HG03025 (cell line): ENCODE measurements at regions not wholly inside any gene's neighbourhood (a gene's known extent, or its start where the extent isn't known, plus 50 kb on each side); places are given as distances from the start of the nearest gene placed in this dataset.
"Not testable (repeated sequence)": the region's sequence is repeated elsewhere in the genome, so short reads cannot be mapped to it uniquely, and the experiment has no call there.

Experiments used
- ATAC-seq: cut with Tn5 transposase; IDR thresholded peaks from one replicate; pipeline ENCODE4 v1.9.1; 2021; ENCODE audit warnings: mild to moderate bottlenecking, moderate library complexity; ENCODE audit not compliant: unreplicated experiment, low FRiP score

DNA sequence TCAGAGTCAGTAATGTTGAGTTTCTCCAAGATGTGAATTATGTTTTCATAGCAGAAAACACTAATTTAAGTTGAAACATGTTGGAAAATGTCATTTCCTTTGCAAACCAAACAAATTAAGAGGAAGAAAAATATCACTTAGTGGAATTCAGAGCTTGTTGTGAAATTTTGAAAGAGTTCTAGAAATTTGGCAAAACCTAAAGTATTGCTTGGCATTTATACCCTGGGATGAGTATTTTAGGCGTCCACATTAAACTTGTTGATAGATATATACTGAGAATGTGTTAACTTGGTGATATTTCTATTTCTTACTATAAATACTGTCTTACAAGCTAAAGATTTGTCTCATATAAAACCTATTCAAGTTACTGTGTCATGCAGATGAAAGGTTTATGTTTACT lies 335.2 kb downstream of the NSUN3 start:
- no peak for ATAC-seq

DNA sequence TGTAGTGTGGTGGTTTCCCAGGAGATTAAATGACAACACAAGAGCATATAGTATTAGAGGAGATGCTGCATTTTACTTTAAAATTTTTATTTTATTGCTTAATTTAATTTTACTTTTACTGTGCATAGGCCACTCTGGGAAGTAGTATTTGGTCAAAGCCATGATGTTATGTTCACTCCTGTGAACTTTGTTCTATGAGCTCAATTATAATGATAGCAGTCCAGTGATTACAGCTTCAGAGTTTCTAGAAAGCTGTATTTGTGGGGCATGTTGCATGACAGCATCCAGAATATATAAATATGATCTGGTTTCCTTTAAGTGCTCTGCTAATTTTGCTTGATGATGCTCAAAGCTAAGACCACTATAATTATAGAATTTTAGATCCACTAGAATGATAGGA lies 338.6 kb downstream of the NSUN3 start:
- no peak for ATAC-seq

DNA sequence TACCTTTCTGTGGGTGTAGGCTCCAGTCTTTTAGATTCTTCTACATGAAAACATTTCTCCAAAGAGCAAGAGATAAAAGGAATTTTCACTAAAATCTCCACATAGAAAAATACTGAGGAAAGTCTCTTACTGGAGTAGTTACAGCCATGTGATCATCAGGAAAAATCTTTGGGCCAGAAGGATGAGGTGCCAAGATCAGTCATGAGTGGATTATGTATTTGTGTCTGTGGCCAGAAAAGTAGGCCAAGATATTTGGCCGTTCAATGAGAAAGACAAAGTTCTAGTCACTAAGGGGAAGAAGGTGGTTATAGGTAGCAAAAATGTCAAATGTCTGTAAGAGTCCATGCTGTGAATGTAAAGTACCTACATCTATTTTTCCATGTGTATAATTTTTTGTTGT lies 339.3 kb downstream of the NSUN3 start:
- ATAC-seq, result no peak

DNA sequence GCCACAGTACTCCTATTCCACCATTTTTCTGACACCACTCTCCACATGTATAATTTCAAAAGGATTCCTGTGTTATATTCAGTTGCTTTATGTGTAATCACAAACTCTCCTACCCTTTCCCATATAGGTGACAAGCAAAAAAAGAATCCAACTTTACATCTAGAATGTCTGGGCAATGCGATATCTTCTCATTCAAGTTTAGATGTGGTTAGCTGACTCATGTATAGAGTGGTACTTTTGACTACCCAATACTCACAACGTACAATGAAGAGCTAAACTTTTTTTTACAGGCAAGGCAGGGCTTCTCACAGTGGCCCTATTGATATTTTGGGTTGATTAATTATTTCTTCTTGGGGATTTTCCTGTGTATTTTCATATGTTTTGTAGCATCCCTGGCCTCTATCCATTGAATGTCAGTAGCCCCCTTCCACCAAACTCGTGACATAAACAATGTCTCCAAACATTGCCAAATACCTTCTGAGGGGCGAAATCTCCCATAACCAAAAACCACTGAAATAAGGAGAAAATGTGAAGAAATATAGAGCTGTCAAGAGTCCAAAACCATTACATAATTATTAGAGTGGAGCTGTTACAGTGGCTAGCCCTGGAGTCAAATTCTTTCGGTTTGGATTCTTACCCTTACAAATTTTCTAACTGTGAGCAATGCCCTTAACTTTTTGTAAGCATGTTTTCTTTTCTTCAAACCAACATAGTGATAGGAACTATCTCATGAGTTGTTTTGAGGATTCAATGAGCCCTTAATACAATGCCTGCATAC lies 342.6 kb downstream of the NSUN3 start:
- ATAC-seq, result no peak

DNA sequence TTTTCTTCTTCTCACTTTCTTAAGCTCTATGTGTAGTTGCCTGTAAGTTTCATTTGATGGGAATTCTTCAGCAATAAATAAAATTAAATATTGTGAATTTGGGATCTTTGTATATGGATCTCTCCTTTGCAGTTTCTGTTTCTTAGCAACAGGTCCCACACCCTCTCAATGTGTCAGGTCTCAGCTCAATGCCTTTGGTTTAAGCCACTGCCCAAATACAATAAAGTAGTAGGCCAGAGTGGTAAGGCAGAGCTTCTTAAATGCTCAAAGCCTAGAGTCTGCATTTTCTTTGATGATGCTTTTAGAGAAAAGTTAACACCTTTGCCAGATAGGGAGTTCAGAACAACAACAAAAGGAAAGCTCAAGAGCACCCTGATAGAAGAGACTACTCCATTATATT lies 343.7 kb downstream of the NSUN3 start:
- ATAC-seq, result no peak

DNA sequence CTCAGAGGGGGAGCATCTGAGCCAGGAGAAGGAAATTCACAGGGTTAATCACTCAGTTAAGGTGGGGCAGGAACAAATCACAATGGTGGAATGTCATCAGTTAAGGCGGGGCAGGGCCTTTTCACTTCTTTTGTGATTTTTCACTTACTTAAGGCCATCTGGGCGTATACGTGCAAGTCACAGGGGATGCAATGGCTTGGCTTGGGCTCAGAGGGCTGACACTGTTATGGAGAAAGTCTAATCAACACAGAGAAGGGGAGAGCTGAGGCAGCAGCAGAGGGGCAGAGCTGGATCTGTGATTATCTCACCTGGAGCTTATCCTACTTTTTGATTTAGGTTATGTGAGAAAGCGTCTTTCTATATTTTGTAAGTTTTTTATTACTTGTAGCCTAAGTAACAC lies 350.1 kb downstream of the NSUN3 start:
- not testable (repeated sequence) for ATAC-seq

DNA sequence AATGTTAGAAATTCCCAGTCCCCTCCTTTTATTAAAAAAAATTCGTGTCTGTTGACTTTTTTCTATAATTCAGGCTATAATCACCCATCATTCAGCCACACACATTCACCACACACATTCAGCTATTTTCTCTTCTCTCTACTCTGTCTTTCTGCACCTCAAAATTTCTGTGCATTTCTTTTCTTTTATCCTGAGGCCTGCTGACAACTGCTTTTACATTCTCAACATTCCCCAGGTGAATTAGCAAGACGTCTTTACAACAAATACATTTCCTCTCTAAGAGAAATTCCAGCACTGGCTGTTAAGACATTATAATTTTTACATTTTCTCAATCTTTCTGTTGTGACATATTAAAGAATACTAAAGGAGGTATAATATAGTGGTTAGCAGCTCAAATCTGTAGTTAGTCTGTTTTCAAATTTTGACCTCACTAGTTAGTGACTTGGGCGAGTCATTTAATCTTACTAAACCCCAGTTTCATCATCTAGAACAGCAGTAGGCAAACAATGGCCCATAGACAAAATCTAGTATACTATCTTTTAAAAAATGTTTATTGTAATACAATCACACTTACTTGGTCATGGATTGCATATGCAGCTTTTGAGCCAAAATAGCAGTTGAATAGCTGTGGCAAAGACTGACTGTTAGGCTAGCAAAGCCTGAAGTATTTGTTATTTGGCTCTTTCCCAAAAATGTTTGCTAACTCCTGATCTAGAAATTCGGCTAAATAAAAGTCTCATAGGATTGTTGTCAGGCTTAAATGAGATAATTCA lies 350.7 kb downstream of the NSUN3 start:
- ATAC-seq, result no peak

DNA sequence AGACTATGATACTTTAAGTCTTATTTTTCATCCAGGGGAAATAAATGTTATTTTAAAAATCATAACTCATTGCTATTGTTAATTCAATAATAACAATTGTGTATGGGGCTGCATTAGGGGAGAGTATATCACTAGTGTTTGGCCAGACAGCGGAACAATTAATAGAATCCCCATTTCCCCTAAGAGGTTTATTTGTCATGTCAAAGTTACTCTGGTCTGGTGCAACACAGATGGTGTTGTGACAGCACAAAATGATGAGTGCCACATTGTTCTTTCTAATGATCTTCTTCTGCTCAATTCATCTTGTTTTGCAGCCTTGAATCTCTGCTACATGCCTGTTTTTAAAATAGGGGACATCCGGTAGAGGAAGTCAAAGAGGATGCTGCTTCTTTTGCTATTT lies 351.6 kb downstream of the NSUN3 start:
- ATAC-seq, result no peak

DNA sequence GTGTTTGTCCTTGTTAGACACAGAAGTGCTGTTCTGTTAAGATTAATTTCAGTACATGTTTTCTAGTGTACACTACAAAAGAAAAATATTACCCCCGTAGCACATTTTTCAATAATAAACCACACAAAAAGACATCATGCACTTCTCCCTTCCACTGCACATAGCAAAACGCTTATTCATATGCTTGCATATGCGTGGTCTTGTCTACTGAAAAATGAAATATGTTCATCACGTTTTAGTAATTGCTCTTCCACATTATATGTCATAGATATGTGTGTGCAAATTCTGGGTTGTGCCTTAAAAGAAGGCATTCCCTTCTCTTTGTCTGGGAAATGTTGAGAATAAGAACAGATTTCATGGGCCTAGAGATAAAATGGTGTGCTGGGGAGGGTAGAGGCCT lies 353.9 kb downstream of the NSUN3 start:
- no peak for ATAC-seq

DNA sequence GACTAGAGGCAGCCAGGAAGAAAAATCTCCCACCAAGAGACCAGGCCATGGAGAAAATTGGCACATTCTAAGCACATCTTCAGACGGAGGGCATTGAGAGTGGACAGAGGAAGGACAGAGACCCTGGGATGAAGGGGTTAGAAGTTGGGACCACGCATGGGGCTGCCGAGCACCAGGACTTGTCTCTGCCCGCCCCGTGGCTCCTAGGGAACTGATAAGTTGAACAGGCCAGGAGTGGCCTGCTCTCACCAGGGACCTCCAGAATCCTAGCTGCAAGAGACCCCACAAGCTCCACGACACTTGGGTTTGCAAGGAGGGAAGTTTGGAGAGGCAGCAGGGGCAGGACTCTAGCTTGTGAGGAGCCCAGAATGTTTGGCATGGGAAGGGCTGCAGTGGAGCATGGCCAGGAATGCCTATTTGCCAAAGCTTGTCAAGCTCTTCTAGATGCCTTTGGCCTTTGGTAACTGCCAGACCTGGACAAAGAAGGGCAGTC lies 355.1 kb downstream of the NSUN3 start:
- no peak for ATAC-seq

DNA sequence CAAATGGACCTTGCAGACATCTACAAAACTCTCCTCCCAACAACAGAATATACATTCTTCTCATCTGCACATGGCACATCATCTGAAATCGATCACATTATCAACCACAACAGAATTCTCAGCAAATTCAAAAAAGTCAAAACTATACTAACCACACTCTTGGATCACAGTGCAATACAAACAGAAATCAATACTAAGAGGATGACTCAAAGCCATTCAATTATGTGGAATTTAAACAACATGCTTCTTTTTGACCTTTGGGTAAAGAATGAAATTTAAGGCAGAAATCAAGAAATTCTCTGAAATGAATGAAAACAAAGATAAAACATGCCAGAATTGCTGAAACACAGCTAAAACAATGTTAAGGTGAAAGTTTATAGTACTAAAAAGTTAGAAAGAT lies 358.1 kb downstream of the NSUN3 start:
- ATAC-seq, result no peak

DNA sequence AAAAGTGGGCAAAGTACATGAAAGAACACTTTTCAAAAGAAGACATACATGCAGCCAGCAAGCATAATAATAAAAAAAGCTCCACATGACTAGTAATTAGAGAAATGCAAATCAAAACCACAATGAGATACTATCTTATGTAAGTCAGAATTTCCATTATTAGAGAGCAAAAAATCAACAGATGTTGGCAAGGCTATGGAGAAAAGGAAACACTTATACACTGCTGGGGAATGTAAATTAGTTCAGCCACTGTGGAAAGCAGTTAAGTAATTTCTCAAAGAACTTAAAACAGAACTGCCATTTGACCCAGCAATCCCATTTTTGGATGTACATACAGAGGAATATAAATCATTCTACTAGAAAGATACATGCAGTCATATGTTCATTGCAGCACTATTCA lies 360.7 kb downstream of the NSUN3 start:
- ATAC-seq, result no peak

DNA sequence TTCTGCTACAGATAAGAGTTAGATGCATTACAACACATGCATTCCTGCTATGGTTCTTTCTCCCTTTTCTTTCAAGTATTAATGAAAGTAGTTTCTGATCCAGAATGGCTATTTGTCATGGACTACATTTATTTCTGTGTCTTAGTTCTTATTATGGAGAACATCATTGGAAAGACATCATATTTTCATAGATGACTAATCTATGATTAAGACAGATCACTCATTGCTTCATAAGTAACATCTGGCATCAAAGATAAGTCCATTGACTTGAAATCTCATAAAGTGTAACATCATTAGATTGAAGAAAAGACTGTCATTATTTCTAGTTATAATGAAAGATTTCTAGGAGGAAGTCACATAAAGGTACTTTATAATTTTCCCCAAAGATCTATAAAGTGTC lies 366.7 kb downstream of the NSUN3 start:
- no peak for ATAC-seq

DNA sequence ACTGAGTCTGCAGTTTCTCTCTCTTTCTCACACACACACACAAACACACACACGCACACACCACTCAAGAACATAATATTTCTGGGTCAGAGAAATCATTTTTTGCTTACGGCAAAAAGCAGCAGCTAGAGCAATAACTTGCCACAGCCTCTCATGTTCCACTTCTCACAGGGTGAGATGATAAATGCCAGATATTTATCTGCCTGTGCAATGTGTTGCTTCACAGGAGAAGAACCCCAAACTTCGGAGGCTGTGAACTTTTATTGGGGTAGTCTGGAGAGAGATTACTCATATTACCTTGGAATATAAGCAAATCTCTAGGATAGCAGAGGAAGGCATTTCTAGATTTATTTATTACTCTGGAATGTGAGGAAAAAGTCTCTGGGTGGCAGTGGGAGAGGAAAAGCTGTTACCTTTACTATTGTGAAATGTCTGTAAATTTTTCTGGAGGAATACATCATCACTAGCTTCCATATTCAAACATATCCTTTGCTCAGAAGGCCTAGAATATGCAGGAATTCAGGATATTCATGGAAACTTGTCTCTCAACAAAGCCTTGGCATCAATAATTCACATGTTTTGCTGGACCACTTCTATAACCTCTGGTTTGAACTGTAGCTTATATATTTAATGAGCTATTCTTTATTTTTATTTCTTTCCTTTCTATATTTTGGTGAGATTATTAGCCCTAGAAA lies 369.2 kb downstream of the NSUN3 start:
- ATAC-seq, result no peak

DNA sequence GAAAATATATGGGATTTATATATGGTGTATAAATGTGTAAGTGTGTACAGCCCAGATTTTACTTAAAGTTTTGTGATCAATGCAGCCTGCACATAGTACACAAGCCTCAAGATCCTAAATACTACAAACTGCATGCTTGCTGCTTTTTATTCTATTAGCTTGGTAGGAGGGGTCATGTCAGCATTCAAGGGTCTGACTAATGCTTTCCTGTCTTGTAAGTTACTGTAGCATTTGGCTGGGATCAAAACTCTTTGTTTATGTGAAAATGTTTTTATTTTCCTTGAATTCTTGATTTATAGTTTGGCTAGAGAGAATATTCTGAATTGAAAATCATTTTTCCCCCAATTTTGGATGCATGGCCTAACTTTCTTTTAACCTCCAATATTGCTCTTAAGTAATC lies 370.9 kb downstream of the NSUN3 start:
- no peak for ATAC-seq

DNA sequence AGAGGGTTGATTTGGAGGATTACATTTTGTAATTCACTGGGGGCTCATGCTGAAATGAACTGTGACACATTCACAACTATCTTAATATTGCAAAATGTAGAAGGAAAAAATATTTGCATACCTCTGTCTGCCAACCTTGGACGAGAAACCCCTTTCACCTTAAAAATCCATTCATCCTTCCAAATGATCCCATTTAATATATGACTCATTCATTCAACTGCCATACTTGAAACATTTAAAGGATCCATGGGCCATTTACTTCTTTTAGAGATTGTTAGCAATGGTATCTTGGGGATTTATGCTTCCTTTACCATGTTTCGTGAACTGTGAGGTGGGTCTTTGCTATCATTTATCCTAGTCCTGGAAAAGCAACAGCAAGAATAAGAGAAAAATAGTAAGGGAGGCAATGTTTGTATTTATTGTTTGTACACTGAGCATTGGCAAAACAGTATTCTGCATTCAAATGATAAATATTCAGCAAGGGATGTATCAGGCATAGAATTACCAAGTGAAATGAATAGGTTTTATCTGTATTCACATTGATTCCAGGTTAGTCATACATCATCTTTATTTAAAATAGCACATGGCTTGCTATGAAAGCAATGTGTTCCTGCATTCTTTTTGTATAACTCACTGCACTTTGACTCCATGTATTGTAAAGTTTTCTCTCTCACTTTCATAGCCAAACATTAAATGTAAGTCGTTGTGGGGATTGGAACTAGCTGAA lies 378.1 kb downstream of the NSUN3 start:
- ATAC-seq, result no peak

DNA sequence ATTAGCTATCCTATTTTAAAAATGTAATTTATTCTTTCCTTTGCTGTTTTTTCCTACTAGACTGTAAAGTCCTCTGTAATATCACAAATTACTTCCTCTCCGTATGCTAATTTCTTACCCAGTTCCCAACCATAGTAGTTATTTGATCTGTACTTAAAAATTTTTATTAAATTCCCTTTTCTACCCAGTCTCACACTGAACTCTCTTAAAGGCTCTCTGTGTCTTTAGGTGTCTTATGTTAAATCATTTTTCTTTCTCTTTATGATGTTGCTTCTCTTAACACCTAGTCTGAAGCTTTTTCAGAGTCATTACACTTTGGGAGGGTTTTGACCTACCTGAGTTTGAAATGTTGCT lies 378.6 kb downstream of the NSUN3 start:
- no peak for ATAC-seq

DNA sequence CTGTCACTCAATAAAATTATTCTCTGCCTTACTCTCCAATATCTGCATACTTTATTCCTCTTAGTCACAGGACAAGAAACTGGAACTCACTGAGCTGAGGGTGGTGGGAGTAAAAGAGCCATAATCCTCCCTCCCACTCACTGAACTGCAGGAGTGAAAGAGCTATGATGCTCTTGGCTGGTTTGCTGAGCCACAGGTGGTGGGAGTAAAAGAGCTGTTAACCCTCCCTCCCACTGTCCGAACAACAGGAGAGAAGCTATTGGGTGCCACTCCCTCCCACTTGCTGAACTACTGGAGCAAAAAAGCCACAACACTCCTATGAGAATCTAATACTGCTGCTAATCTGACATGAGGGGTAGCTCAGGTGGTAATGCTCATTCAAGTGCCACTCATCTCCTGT lies 391.0 kb downstream of the NSUN3 start:
- peak; percentile 44 for ATAC-seq

DNA sequence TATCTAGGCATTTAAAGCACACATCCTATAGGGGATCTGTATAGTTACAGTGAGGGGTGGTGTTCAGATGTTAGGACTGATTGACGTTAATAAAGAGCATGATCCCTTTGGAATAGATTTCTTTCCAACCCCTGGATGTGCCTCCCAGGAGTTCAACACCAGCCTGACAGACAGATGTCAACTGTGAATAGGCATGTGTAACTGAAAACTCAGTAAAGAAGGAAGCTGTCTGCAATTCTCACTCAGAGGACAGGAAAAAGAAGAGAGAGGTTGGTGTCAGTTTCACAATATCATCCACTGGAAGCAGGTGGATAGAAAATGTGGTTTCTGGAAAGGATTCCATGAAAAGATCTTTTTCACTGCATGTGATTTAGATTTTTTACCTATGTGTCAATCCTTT lies 396.3 kb downstream of the NSUN3 start:
- ATAC-seq, result no peak

DNA sequence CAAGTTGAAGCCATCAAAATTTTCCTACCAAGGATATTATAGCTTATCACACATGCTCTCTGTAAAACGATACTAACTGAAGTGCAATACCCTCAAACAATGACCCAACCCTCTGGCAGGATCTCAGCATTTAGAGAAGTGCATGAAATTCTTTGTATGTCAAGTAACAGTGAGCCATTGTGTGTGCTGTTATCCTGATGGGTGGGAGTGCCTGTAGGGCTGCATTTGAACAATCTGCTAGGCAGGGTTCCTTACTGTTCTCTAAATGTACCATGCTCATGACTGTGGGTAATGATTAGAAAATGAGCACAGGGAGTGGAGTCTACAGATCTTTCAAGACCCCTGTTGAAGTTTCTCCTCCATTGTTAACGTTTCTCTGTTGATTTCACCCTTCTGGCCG lies 398.1 kb downstream of the NSUN3 start:
- no peak for ATAC-seq

DNA sequence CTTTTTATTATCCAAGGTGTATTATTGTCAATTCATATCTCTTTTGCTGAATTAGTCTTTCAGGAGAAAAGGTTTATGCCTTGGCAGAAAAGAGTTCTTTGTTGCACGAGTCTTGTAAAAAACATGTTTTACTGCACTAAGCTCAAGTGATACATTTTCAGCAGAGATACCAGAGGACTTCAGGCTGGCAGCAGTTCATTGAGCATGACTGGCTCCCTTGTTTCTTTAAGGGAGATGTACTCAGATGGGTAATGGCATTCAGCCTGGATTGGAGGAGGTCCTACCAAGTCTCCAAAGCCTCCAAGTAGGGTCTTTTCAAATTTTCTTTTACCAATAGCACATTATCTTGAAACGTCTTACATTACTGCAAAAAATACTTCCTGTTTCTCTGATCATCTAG lies 400.1 kb downstream of the NSUN3 start:
- no peak for ATAC-seq
